Trophoblast cell (in vitro differentiated cells and primary cell): ENCODE measurements at regions not wholly inside any gene's neighbourhood (a gene's known extent, or its start where the extent isn't known, plus 50 kb on each side); places are given as distances from the start of the nearest gene placed in this dataset.

Experiments
- DNase-seq, 2 donors: peaks; one replicate each; pipeline ENCODE4 v3.0.0-alpha.2; 2016
- H2AFZ ChIP-seq: 2 replicates; pipeline ENCODE4 v1.6.1; 2013; ENCODE audit warnings: low read length, moderate library complexity, mild to moderate bottlenecking; ENCODE audit not compliant: insufficient read depth, poor library complexity
- H2AK5ac ChIP-seq: 2 replicates; pipeline ENCODE4 v1.6.1; 2013; ENCODE audit warnings: mild to moderate bottlenecking, low read length
- H2BK120ac ChIP-seq: 2 replicates; pipeline ENCODE4 v1.6.1; 2013; ENCODE audit warnings: low read length, mild to moderate bottlenecking, moderate library complexity; ENCODE audit not compliant: insufficient read depth, poor library complexity
- H2BK12ac ChIP-seq: 2 replicates; pipeline ENCODE4 v1.6.1; 2013; ENCODE audit warnings: mild to moderate bottlenecking, low read length, moderate library complexity
- H2BK5ac ChIP-seq: 2 replicates; pipeline ENCODE4 v1.6.1; 2013; ENCODE audit warnings: low read length, low read depth, moderate library complexity, mild to moderate bottlenecking; ENCODE audit not compliant: poor library complexity
- H3K14ac ChIP-seq: 2 replicates; pipeline ENCODE4 v1.6.1; 2013; ENCODE audit warnings: mild to moderate bottlenecking, low read length
- H3K18ac ChIP-seq: 2 replicates; pipeline ENCODE4 v1.6.1; 2013; ENCODE audit warnings: mild to moderate bottlenecking, low read length
- H3K23ac ChIP-seq: 2 replicates; pipeline ENCODE4 v1.6.1; 2013; ENCODE audit warnings: low read length
- H3K27ac ChIP-seq: 2 replicates; pipeline ENCODE4 v1.5.1; 2013; ENCODE audit warnings: low read depth, mild to moderate bottlenecking, inconsistent platforms, low read length, moderate library complexity
- H3K27me3 ChIP-seq: 2 replicates; pipeline ENCODE4 v1.6.1; 2013; ENCODE audit warnings: inconsistent platforms, mild to moderate bottlenecking, low read length, moderate library complexity; ENCODE audit not compliant: insufficient read depth
- H3K36me3 ChIP-seq, 2 experiments: 1 replicate in 1 of 2; 2 replicates in 1 of 2; pipeline ENCODE4 v1.6.1; 2013; ENCODE audit warnings: low read length in 2 of 2, mild to moderate bottlenecking in 2 of 2, moderate library complexity in 1 of 2; ENCODE audit not compliant: insufficient read depth in 2 of 2, control insufficient read depth in 1 of 2
- H3K4ac ChIP-seq: 2 replicates; pipeline ENCODE4 v1.6.1; 2013; ENCODE audit warnings: low read depth, mild to moderate bottlenecking, low read length, moderate library complexity
- H3K4me1 ChIP-seq, 2 experiments: 1 replicate in 1 of 2; 2 replicates in 1 of 2; pipeline ENCODE4 v1.6.1; 2013; ENCODE audit warnings: low read length in 2 of 2, mild to moderate bottlenecking in 2 of 2, moderate library complexity in 1 of 2; ENCODE audit not compliant: insufficient read depth in 2 of 2, control insufficient read depth in 1 of 2
- H3K4me2 ChIP-seq: 2 replicates; pipeline ENCODE4 v1.6.1; 2013; ENCODE audit warnings: inconsistent platforms, mild to moderate bottlenecking, low read length, moderate library complexity
- H3K4me3 ChIP-seq: 2 replicates; pipeline ENCODE4 v1.5.1; 2013; ENCODE audit warnings: mild to moderate bottlenecking, low read depth, low read length, inconsistent platforms
- H3K79me1 ChIP-seq: one replicate; pipeline ENCODE4 v1.6.1; 2013; ENCODE audit warnings: low read length
- H3K79me2 ChIP-seq: 2 replicates; pipeline ENCODE4 v1.6.1; 2013; ENCODE audit warnings: low read length, mild to moderate bottlenecking; ENCODE audit not compliant: control insufficient read depth, insufficient read depth, poor library complexity
- H3K9ac ChIP-seq: 2 replicates; pipeline ENCODE4 v1.6.1; 2013; ENCODE audit warnings: mild to moderate bottlenecking, low read length
- H3K9me3 ChIP-seq: 2 replicates; pipeline ENCODE4 v1.6.1; 2013; ENCODE audit warnings: low read depth, mild to moderate bottlenecking, control low read depth, inconsistent platforms, low read length; ENCODE audit not compliant: insufficient read depth
- H4K12ac ChIP-seq: 2 replicates; pipeline ENCODE4 v1.6.1; 2013; ENCODE audit warnings: low read depth, mild to moderate bottlenecking, low read length, moderate library complexity
- H4K8ac ChIP-seq: 2 replicates; pipeline ENCODE4 v1.6.1; 2013; ENCODE audit warnings: low read depth, mild to moderate bottlenecking, low read length, moderate library complexity
- H4K91ac ChIP-seq: one replicate; pipeline ENCODE4 v1.6.1; 2013; ENCODE audit warnings: low read depth, mild to moderate bottlenecking, low read length, moderate library complexity
- WGBS: extraction: QIAGEN DNeasy Blood & Tissue Kit; methylation state at CpG from one replicate; pipeline ENCODE4 v1.1.7; 2013; ENCODE audit warnings: missing lambda C conversion rate; ENCODE audit not compliant: insufficient read length, insufficient coverage; ENCODE audit errors: extremely low coverage; 5-methylcytosine and 5-hydroxymethylcytosine counted together

- Histone ChIP-seq H3K4me3 (no peak overlapping the region), H3K27ac (no peak overlapping the region), H3K18ac (no peak overlapping the region), H4K8ac (no peak overlapping the region), H4K91ac (no peak overlapping the region), H2AK5ac (no peak overlapping the region), H3K4ac (no peak overlapping the region), H3K4me1 (no peaks in the 10 kb centered on the region), H3K4me2 (no peak overlapping the region), H3K9ac (no peak overlapping the region), H2BK5ac (no peak overlapping the region), H3K27me3 (no peaks in the 10 kb centered on the region), H2AFZ (no peak overlapping the region), H2BK120ac (no peak overlapping the region), H3K36me3 (no peaks in the 10 kb centered on the region), H3K79me1 (no peaks in the 10 kb centered on the region), H2BK12ac (no peak overlapping the region), H3K23ac (no peak overlapping the region), H3K9me3 (no peaks in the 10 kb centered on the region), H3K79me2 (no peaks in the 10 kb centered on the region), H4K12ac (no peak overlapping the region), H3K14ac (no peak overlapping the region)
- DNase-seq, result no peak
- no CpG with 5 or more reads among the region's 12 CpGs for WGBS
Measured at GRCh38 chr19:30645946-30646577, 273.9 kb downstream of the ZNF536 start.

- no peak overlapping the region for H3K23ac ChIP-seq
- no peak overlapping the region for H2BK5ac ChIP-seq
- H3K36me3 ChIP-seq, result no peaks in the 10 kb centered on the region
- H3K9me3 ChIP-seq, result peaks cover 2% of the 10 kb centered on the region
- no peak overlapping the region for H3K14ac ChIP-seq
- H3K79me1 ChIP-seq, result no peaks in the 10 kb centered on the region
- H3K18ac ChIP-seq, result no peak overlapping the region
- H2BK12ac ChIP-seq, result no peak overlapping the region
- H4K12ac ChIP-seq, result no peak overlapping the region
- H3K79me2 ChIP-seq, result no peaks in the 10 kb centered on the region
- no peak for DNase-seq
- H2AK5ac ChIP-seq, result no peak overlapping the region
- no peak overlapping the region for H3K27ac ChIP-seq
- H2AFZ ChIP-seq, result no peak overlapping the region
- no peak overlapping the region for H3K9ac ChIP-seq
- H3K27me3 ChIP-seq, result no peaks in the 10 kb centered on the region
- no peaks in the 10 kb centered on the region for H3K4me1 ChIP-seq
- no peak overlapping the region for H3K4me2 ChIP-seq
- no peak overlapping the region for H3K4me3 ChIP-seq
- WGBS, result no CpG with 5 or more reads among the region's 8 CpGs
- no peak overlapping the region for H3K4ac ChIP-seq
- no peak overlapping the region for H4K8ac ChIP-seq
- no peak overlapping the region for H2BK120ac ChIP-seq
- H4K91ac ChIP-seq, result no peak overlapping the region
Measured at GRCh38 chr19:30640252-30640965, 268.2 kb downstream of the ZNF536 start.

- WGBS, result no CpG with 5 or more reads among the region's 4 CpGs
Measured at GRCh38 chr19:30638889-30639288, 266.7 kb downstream of the ZNF536 start.

GRCh38 chr19:30637926-30638325 lies 265.7 kb downstream of the ZNF536 start:
- no peak overlapping the region for H3K9ac ChIP-seq
- no peak for DNase-seq
- no peak overlapping the region for H3K23ac ChIP-seq
- no peak overlapping the region for H3K4ac ChIP-seq
- H3K79me2 ChIP-seq, result no peaks in the 10 kb centered on the region
- H3K36me3 ChIP-seq, result no peaks in the 10 kb centered on the region
- H2BK120ac ChIP-seq, result no peak overlapping the region
- no CpG with 5 or more reads among the region's 2 CpGs for whole genome bisulfite sequencing
- no peak overlapping the region for H2AK5ac ChIP-seq
- H3K27me3 ChIP-seq, result no peaks in the 10 kb centered on the region
- H2BK5ac ChIP-seq, result no peak overlapping the region
- H3K4me1 ChIP-seq, result no peaks in the 10 kb centered on the region
- H2AFZ ChIP-seq, result no peak overlapping the region
- no peak overlapping the region for H4K91ac ChIP-seq
- peaks cover 4% of the 10 kb centered on the region for H3K9me3 ChIP-seq
- no peak overlapping the region for H3K18ac ChIP-seq
- H3K27ac ChIP-seq, result no peak overlapping the region
- H4K12ac ChIP-seq, result no peak overlapping the region
- no peaks in the 10 kb centered on the region for H3K79me1 ChIP-seq
- H3K14ac ChIP-seq, result no peak overlapping the region
- H3K4me2 ChIP-seq, result no peak overlapping the region
- no peak overlapping the region for H3K4me3 ChIP-seq
- no peak overlapping the region for H4K8ac ChIP-seq
- H2BK12ac ChIP-seq, result no peak overlapping the region

More at GRCh38 chr19:30638889-30639288, 266.7 kb downstream of the ZNF536 start:
- H3K9ac ChIP-seq, result no peak overlapping the region
- H2BK12ac ChIP-seq, result no peak overlapping the region
- no peak overlapping the region for H2BK120ac ChIP-seq
- H3K4ac ChIP-seq, result no peak overlapping the region
- peaks cover 4% of the 10 kb centered on the region for H3K9me3 ChIP-seq
- H2AFZ ChIP-seq, result no peak overlapping the region
- H3K27me3 ChIP-seq, result no peaks in the 10 kb centered on the region
- no peaks in the 10 kb centered on the region for H3K36me3 ChIP-seq
- no peaks in the 10 kb centered on the region for H3K79me1 ChIP-seq
- no peak overlapping the region for H2AK5ac ChIP-seq
- no peak overlapping the region for H4K8ac ChIP-seq
- no peak overlapping the region for H3K18ac ChIP-seq
- H3K4me1 ChIP-seq, result no peaks in the 10 kb centered on the region
- no peak overlapping the region for H4K91ac ChIP-seq
- H2BK5ac ChIP-seq, result no peak overlapping the region
- H3K23ac ChIP-seq, result no peak overlapping the region
- no peak overlapping the region for H3K4me3 ChIP-seq
- H3K27ac ChIP-seq, result no peak overlapping the region
- H3K14ac ChIP-seq, result no peak overlapping the region
- no peaks in the 10 kb centered on the region for H3K79me2 ChIP-seq
- no peak for DNase-seq
- H4K12ac ChIP-seq, result no peak overlapping the region
- no peak overlapping the region for H3K4me2 ChIP-seq
